ENCODE measurements at regions not wholly inside any gene's neighbourhood (a gene's known extent, or its start where the extent isn't known, plus 50 kb on each side); places are given as distances from the start of the nearest gene placed in this dataset.

- no peak for TF ChIP-seq REST (IDR thresholded peaks at IDR 0.05)
- no peak for TF ChIP-seq FOXA1 (IDR thresholded peaks at IDR 0.05)
Observed at GRCh38 chr1:60679524-60680375, 402.6 kb upstream of the NFIA start (continued).

- H3K27me3 ChIP-seq (ENCODE audit: control insufficient read depth in 4 of 4, insufficient read depth in 4 of 4, low read length in 3 of 4), result peaks cover 0 to 2% (median 0%) of the 10 kb centered on the region in 4 donors
- H3K4me1 ChIP-seq (ENCODE audit: control insufficient read depth in 4 of 4, insufficient read depth in 4 of 4, low read length in 3 of 4), result no peaks in the 10 kb centered on the region
- no peak overlapping the region for H3K4me3 ChIP-seq (ENCODE audit: low read depth in 1 of 3, low read length in 3 of 3)
- peaks cover 0 to 3% (median 0%) of the 10 kb centered on the region in 4 donors for H3K9me3 ChIP-seq (ENCODE audit: control insufficient read depth in 4 of 4, low read length in 3 of 4)
- WGBS, result 49% methylated on average over 2 of the region's 2 CpGs
- no peak overlapping the region for H3K9ac ChIP-seq (ENCODE audit: low read depth in 1 of 2, low read length in 2 of 2)
- H3K36me3 ChIP-seq (ENCODE audit: control insufficient read depth in 4 of 4, insufficient read depth in 3 of 4, low read depth in 1 of 4, low read length in 3 of 4), result no peaks in the 10 kb centered on the region
- DNase-seq (ENCODE audit: low spot score), result no peak
- H3K27ac ChIP-seq (ENCODE audit: low read depth in 1 of 2, low read length in 2 of 2), result no peak overlapping the region
- TF ChIP-seq HNF4A (conservative IDR thresholded peaks at IDR 0.05) (no peak), HNF4G (IDR thresholded peaks at IDR 0.05) (no peak), RAD21 (IDR thresholded peaks at IDR 0.05) (no peak), EGR1 (IDR thresholded peaks at IDR 0.05; ENCODE audit: low read depth in 2 of 2) (no peak), ZBTB33 (IDR thresholded peaks at IDR 0.05) (no peak), FOXA1 (IDR thresholded peaks at IDR 0.05) (no peak), NR2F2 (IDR thresholded peaks at IDR 0.05) (no peak), CTCF (IDR thresholded peaks at IDR 0.05; ENCODE audit: low read depth, low read length, missing input control) (no peak), SP1 (IDR thresholded peaks at IDR 0.05) (no peak), GABPA (IDR thresholded peaks at IDR 0.05 in 1 of 2, conservative IDR thresholded peaks at IDR 0.05 in 1 of 2) (no peak), TAF1 (conservative IDR thresholded peaks at IDR 0.05) (no peak), REST (IDR thresholded peaks at IDR 0.05) (no peak)
Observed at GRCh38 chr1:60678802-60679201, 403.6 kb upstream of the NFIA start.
